RCC 7860 (cell line): ENCODE measurements at regions not wholly inside any gene's neighbourhood (a gene's known extent, or its start where the extent isn't known, plus 50 kb on each side); places are given as distances from the start of the nearest gene placed in this dataset.

ENCODE experiments used
- DNase-seq: peaks from one replicate; pipeline ENCODE4 v3.0.0-alpha.2; 2015; ENCODE audit warnings: low spot score
- FAIRE-seq: peaks from 2 replicates; lab custom pipeline; 2012; peaks lifted over from hg19 to GRCh38; lab: Jason Lieb, UNC

DNA sequence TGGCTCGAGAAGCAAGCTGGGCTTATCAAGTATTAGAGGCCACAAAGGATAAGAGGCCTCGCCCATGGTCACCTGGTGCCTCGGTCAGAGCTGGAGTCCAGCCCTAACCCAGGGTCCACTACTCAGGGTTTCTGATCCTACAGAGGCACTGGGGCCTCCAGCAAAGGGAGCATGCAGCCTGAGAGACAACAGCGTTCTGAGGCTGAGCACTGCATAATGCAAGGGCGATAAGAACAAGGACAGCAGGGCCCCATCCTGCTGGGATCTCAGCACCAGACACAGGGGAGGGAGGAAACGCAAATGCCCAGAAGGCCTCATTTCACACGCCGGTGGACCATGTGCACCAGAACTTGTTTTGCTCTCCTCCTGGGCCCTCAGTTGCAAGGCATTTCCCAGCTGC lies 63.0 kb downstream of the C5orf15 start:
- FAIRE-seq (no peak), DNase-seq (no peak)

- DNase-seq (no peak), FAIRE-seq (no peak)
Observed at GRCh38 chr5:133904641-133905040, 63.8 kb downstream of the C5orf15 start.

- FAIRE-seq (no peak), DNase-seq (no peak)
Observed at GRCh38 chr5:133902511-133903118, 65.8 kb downstream of the C5orf15 start.

GRCh38 chr5:133900534-133901270 lies 67.7 kb downstream of the C5orf15 start:
- DNase-seq (no peak), FAIRE-seq (no peak)

- FAIRE-seq (no peak), DNase-seq (no peak)
Observed at GRCh38 chr5:133899506-133899905, 68.9 kb downstream of the C5orf15 start.

GRCh38 chr5:133898440-133898839 lies 70.0 kb downstream of the C5orf15 start:
- FAIRE-seq (no peak), DNase-seq (no peak)

DNA sequence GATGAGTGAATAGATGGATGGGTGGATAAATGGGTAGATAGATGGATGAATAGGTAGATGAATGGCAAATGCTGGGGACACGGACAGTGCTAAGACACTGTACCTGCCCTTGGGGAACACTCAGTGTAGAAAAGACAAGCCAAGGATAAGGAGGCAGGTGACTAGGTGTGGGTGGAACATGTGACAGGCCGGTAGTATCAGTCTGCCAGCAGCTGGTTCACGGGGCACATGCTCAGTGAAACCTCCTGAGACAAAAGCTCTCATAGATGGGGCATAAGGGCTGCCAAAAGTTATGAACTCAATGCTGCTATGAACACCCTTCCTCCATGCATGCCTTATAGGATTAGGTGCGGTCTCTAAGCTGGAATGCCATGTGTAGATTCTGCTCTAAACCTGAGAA lies 71.0 kb downstream of the C5orf15 start:
- FAIRE-seq, result no peak

DNA sequence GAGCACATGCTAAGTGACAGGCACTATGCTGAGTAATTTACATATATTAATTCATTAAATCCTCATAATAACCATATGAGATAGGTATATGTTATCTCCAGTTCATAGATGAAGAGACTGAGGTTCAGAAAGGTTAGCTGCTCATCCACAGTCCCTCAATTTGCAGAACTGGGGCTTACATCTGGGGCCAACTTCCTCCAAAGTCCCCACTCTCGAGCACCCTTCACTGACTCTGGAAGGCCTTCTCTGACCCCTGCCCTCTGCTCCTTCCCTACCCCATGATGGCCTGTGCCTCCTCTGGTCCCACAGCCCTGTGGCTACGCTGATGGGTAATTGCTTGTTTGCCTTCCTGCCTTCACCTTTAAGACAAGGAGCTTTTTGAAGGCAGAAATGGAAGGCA lies 71.6 kb downstream of the C5orf15 start:
- no peak for FAIRE-seq
- no peak for DNase-seq

More for the DNA sequence above, 71.0 kb downstream of the C5orf15 start:
- no peak for DNase-seq

DNA sequence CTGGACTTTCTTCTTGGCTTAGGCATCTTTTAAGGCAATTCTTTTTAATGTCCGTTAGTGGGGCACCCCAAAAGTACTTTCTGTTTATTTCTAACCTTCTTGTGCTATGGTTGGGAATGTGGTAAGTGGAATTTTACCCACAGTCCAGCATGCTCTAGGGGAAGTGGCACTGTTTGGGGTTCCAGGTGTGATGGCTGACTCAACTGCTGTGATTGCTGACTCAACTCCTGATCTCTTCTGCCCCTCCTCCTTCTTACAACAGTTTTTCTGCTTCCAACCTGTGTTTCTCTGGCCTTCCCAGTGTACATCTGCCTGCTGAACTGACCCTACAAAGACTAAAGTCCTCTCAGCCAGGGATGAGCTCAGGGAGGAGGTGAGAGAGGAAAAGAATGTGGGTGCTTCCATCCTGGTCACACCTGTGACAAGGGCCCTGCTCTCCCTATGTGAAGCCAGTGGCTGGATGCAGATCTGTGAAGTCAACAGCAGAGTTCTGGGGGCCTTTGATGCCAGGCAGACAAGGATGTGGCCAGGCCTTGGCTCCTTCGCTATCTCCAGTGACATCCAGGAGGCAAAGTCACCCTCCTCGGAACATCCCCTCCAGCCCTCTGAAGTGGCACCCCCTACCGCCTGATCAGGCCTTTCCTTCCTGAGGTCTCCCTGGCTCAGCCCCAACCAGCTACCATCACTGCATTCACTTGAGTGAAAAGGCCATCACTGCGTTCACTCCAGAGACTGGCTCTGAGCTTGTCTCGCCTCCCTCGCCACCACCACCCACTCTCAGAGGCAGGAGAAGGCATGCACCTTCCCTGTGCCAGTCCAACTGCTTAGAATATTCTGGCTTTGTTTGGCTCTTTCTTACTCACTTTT lies 72.2 kb downstream of the C5orf15 start:
- DNase-seq (no peak), FAIRE-seq (no peak)

DNA sequence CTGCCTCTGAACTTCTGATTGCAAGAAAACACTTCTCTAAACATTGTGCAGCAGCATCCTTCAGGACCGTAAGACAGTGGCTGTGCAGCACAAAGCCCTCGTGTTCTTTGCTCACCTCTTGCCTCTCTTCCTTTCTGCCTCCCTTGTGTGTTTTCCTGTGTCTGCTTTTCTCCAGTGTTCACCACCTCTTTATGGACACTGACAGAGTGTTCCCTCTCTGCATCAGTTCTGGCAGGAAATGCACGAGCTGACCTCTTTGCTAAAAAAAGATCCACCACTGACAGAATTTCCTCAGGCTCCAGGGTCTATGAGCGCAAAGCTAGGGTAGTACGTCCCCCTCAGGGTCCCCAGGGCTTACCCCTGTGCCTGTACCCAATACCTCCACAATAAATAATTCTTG lies 74.3 kb downstream of the C5orf15 start:
- DNase-seq, result no peak
- no peak for FAIRE-seq

DNA sequence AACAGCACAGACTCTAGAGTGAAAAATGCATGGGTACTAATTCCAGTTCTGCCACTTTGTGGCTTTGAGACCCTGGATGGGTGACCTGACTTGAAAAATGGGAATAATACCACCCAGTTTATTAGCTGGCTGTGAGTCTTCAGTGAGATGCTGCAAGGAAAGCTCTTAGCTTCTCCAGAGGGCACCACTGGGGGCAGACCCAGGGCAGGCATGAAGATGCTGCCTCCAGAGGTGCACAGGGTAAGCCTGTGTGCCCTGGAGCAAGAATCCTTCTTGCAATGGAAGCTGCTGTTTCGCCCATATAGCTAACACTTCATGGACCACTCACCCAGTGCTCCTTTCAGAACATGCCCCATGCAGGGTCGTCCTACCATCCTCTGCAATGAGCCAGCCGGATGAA lies 75.7 kb downstream of the C5orf15 start:
- FAIRE-seq, result no peak
- no peak for DNase-seq

DNA sequence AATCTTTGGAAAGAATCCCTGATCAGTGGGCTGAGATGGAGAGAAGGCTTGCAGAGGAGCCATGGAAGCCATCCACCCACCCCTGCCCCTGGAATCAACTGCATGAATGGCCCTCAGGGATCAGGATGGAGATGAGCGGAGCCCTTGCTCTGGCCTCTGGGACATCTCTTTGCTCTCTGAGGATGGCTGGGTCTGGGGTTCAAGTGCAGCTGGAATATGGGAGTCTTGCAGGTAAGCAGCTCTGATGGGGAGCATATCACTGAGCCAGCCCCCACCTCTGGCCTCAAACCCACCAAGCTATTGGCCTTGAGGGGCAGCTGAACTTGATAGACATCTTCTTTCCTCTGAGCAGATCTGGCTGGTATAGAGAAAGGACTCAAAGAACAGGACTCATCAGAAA lies 76.1 kb downstream of the C5orf15 start:
- no peak for DNase-seq
- FAIRE-seq, result no peak

- FAIRE-seq, result no peak
- no peak for DNase-seq
Observed at GRCh38 chr5:133891390-133891789, 77.0 kb downstream of the C5orf15 start.

- FAIRE-seq (no peak), DNase-seq (no peak)
Observed at GRCh38 chr5:133890776-133891280, 77.6 kb downstream of the C5orf15 start.

DNA sequence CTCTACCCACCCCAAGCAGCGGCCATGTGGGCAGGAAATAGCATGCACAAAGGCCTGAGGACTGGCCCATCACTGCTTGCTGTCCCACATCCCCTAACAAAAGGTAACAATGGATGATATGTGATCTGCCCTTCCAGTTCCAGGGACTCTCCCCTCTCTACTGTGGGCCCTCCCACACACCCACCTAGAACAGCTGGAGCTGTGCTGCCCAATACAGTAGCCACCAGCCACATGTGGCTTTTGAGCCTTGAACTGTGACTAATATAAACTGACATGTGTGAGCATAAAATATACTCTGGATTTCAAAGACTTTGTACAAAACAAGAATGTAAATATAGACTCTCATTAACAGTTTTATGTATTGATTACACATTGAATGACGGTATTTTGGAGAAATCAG lies 78.1 kb downstream of the C5orf15 start:
- FAIRE-seq (no peak), DNase-seq (no peak)

GRCh38 chr5:133889271-133889905 lies 79.0 kb downstream of the C5orf15 start:
- FAIRE-seq (no peak), DNase-seq (no peak)

DNA sequence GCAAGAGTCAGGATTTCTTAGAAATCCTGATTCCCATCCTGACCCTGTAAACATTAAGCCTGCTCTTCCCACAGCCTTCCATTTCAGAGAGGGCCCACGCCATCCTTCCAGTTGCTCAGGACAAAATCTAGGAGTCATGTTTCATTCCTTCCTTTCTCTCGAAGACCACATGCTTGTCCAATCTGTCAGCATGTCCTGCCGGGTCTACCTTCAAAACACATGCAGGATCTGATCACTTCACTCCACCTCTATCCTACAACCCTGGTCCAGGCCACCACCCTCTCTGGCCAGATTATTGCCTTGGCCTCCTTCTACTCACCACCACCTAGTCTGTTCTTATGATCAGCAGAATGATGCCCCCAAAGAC lies 79.8 kb downstream of the C5orf15 start:
- DNase-seq, result no peak
- no peak for FAIRE-seq

DNA sequence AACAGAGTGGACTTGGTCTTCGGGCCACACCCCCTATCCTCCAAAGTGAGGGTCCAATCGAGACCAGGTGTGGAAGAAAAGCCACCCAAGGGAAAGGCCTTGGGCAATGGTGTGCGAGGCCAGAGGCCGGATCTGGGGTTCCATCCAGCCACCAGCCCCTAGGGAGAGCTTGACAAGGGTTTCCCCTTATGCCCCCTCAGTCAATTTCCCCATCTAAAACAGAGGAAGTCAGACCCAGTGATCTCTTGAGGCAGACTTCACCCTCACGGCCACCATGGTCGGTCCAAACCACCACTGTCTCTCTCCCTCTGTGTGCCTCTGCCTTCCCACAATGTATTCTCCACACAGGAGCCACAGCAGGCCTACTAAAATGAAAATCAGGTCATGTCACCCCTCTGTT lies 82.9 kb downstream of the C5orf15 start:
- no peak for FAIRE-seq
- no peak for DNase-seq

- DNase-seq, result no peak
- FAIRE-seq, result no peak
Observed at GRCh38 chr5:133884569-133885311, 83.7 kb downstream of the C5orf15 start.

- DNase-seq (no peak), FAIRE-seq (no peak)
Observed at GRCh38 chr5:133883916-133884315, 84.5 kb downstream of the C5orf15 start.
